D721Med (cell line): ENCODE measurements at regions not wholly inside any gene's neighbourhood (a gene's known extent, or its start where the extent isn't known, plus 50 kb on each side); places are given as distances from the start of the nearest gene placed in this dataset.

Experiments
- DNase-seq: peaks from one replicate; pipeline ENCODE4 v3.0.0; 2011; ENCODE audit warnings: low spot score; ENCODE audit not compliant: insufficient read length
- FAIRE-seq: peaks from 2 replicates; lab custom pipeline; 2011; peaks lifted over from hg19 to GRCh38; lab: Jason Lieb, UNC
- TF ChIP-seq, protein P1 (sequence below): IDR thresholded peaks from 2 replicates; pipeline ENCODE4 v1.5.1; 2012; ENCODE audit warnings: mild to moderate bottlenecking, control low read depth; ENCODE audit not compliant: insufficient read depth; ENCODE audit errors: missing control alignments

GRCh38 chr13:81395368-81395767 is 1054.4 kb upstream of the SPRY2 start:
- FAIRE-seq = no peak
- TF ChIP-seq, protein P1, sequence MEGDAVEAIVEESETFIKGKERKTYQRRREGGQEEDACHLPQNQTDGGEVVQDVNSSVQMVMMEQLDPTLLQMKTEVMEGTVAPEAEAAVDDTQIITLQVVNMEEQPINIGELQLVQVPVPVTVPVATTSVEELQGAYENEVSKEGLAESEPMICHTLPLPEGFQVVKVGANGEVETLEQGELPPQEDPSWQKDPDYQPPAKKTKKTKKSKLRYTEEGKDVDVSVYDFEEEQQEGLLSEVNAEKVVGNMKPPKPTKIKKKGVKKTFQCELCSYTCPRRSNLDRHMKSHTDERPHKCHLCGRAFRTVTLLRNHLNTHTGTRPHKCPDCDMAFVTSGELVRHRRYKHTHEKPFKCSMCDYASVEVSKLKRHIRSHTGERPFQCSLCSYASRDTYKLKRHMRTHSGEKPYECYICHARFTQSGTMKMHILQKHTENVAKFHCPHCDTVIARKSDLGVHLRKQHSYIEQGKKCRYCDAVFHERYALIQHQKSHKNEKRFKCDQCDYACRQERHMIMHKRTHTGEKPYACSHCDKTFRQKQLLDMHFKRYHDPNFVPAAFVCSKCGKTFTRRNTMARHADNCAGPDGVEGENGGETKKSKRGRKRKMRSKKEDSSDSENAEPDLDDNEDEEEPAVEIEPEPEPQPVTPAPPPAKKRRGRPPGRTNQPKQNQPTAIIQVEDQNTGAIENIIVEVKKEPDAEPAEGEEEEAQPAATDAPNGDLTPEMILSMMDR = no peak
- no peak for DNase-seq

- FAIRE-seq (no peak), DNase-seq (no peak)
- TF ChIP-seq, protein P1 = no peak
Measured at GRCh38 chr13:81394640-81395039, 1053.7 kb upstream of the SPRY2 start.

- FAIRE-seq = no peak
- TF ChIP-seq, protein P1 = no peak
- no peak for DNase-seq
Measured at GRCh38 chr13:81393721-81394120, 1052.8 kb upstream of the SPRY2 start.

DNA sequence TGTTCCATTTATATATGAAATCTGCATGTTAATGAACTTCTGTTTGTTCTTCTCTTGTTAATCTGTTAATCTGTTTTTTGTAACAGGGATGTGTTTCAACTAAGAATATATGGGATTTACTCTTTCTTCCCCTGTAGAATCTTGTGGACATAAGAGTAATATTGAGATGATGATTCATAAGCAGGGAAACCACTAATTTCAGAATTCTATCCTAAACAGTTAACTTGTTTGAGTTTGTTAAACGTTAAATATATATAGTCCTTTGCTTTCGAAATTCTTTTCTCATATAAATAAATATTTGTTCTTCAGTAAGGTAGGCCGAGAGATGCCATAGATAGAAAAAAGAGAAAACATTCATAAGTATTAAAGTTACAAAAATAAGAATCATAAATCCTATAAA is 1052.2 kb upstream of the SPRY2 start:
- FAIRE-seq = no peak
- no peak for DNase-seq
- TF ChIP-seq, protein P1 = no peak

GRCh38 chr13:81388400-81388799 is 1047.5 kb upstream of the SPRY2 start:
- no peak for DNase-seq
- no peak for FAIRE-seq
- TF ChIP-seq, protein P1 = no peak

- no peak for FAIRE-seq
- no peak for DNase-seq
- TF ChIP-seq, protein P1 = no peak
Measured at GRCh38 chr13:81383444-81383843, 1042.5 kb upstream of the SPRY2 start.

- TF ChIP-seq, protein P1 = no peak
- no peak for DNase-seq
- FAIRE-seq = no peak
Measured at GRCh38 chr13:81382246-81382645, 1041.3 kb upstream of the SPRY2 start.
